HL-60 (cell line): ENCODE measurements at regions not wholly inside any gene's neighbourhood (a gene's known extent, or its start where the extent isn't known, plus 50 kb on each side); places are given as distances from the start of the nearest gene placed in this dataset.

Source experiments
- DNase-seq, 2 experiments: peaks; one replicate each; pipeline ENCODE4 v3.0.0-alpha.2; 2010 to 2020; ENCODE audit warnings: low read depth in 1 of 2, low spot score in 1 of 2
- H3K27ac ChIP-seq: fragments of 250-450 bp; sonication (Bioruptor Pico); replicated peaks from 2 replicates; pipeline ENCODE4 v1.5.1; 2020; ENCODE audit warnings: mild to moderate bottlenecking, moderate library complexity
- H3K27me3 ChIP-seq: fragments of 250-450 bp; sonication (Bioruptor Pico); 2 replicates; pipeline ENCODE4 v1.5.1; 2021; ENCODE audit warnings: mild to moderate bottlenecking, moderate library complexity; ENCODE audit not compliant: insufficient read depth, poor library complexity, severe bottlenecking
- H3K4me3 ChIP-seq: replicated peaks from 2 replicates; pipeline ENCODE4 v1.5.1; 2011; ENCODE audit warnings: mild to moderate bottlenecking, control low read depth, low read length; ENCODE audit not compliant: insufficient read depth
- CTCF ChIP-seq: IDR thresholded peaks from one replicate; pipeline ENCODE4 v1.5.1; 2011; ENCODE audit warnings: low read length, control low read depth, inconsistent platforms; ENCODE audit not compliant: insufficient read depth
- GABPA ChIP-seq: IDR thresholded peaks from 2 replicates; pipeline ENCODE4 v1.6.1; 2012; ENCODE audit warnings: low read depth
- POLR2AphosphoS5 ChIP-seq: IDR thresholded peaks from 2 replicates; pipeline ENCODE4 v1.6.1; 2012; ENCODE audit warnings: low read depth
- REST ChIP-seq: IDR thresholded peaks from 2 replicates; pipeline ENCODE4 v1.6.1; 2012; ENCODE audit warnings: low read depth; ENCODE audit not compliant: insufficient replicate concordance
- SPI1 ChIP-seq: IDR thresholded peaks from 2 replicates; pipeline ENCODE4 v1.6.1; 2012; ENCODE audit warnings: low read depth, mild to moderate bottlenecking, borderline replicate concordance

GRCh38 chr1:218575856-218576255 is 230.7 kb downstream of the TGFB2 start:
- H3K27me3 ChIP-seq: peaks cover 2% of the 10 kb centered on the region
- H3K27ac ChIP-seq: no peak overlapping the region
- no peak for DNase-seq
- TF ChIP-seq POLR2AphosphoS5: no peak
- no peak for TF ChIP-seq REST
- TF ChIP-seq CTCF: no peak
- no peak for TF ChIP-seq GABPA
- TF ChIP-seq SPI1: no peak
- no peak overlapping the region for H3K4me3 ChIP-seq

- Histone ChIP-seq H3K4me3 (no peak overlapping the region), H3K27me3 (no peaks in the 10 kb centered on the region), H3K27ac (no peak overlapping the region)
- no peak for DNase-seq
- no peak for TF ChIP-seq POLR2AphosphoS5
- TF ChIP-seq GABPA: no peak
- no peak for TF ChIP-seq SPI1
- TF ChIP-seq REST: no peak
- no peak for TF ChIP-seq CTCF
Observed at GRCh38 chr1:218582646-218583045, 237.5 kb downstream of the TGFB2 start.

GRCh38 chr1:218584418-218585155 is 239.5 kb downstream of the TGFB2 start:
- no peak for TF ChIP-seq SPI1
- no peak for TF ChIP-seq CTCF
- no peak for TF ChIP-seq POLR2AphosphoS5
- no peak for TF ChIP-seq REST
- no peak for TF ChIP-seq GABPA
- no peak overlapping the region for H3K4me3 ChIP-seq
- no peak overlapping the region for H3K27ac ChIP-seq
- no peak for DNase-seq
- no peaks in the 10 kb centered on the region for H3K27me3 ChIP-seq
